ENCODE measurements at regions not wholly inside any gene's neighbourhood (a gene's known extent, or its start where the extent isn't known, plus 50 kb on each side); places are given as distances from the start of the nearest gene placed in this dataset.
"Not testable (repeated sequence)": the region's sequence is repeated elsewhere in the genome, so short reads cannot be mapped to it uniquely, and the experiment has no call there.

DNA sequence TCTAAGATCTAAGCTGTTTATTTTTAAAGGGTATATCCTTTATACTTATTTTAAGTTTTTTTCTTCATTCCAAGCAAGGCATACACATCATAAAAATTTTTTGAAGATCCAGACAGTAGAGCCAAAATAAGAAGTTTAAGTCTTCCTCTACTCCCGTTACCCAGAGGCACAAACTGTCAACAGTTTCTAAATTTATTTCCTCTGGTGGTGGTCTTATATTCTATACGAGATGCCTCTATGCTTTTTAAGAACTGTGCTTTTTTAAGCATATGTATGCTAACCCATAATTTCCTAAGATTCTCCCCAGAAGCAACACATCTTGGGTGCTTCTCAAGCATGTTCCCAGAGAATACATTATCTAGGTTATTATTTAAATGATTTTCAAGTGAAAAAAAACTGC, 383.6 kb downstream of the COG6 start:
- no peak for DNase-seq (ENCODE audit: low read depth in 3 of 3)

DNA sequence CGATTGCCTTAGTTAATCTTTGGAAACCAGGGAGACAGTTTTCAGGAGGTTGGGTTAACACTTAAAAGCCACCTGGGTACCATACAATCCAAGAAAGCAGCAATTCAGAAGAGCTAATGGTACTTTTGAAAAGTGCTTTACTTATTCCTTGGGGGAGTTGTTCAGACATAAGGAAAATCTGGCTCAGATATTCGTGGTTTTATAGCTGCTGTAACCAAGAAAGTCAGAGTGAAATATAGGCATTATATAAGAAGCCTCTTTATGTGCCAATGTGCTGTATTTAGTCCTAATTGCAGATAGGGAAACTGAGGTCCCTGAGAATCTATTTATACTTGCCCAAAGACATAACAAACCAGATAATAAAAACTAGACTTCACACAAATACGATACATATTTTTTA, 387.5 kb downstream of the COG6 start:
- DNase-seq (ENCODE audit: low read depth in 3 of 3) = no peak

DNA sequence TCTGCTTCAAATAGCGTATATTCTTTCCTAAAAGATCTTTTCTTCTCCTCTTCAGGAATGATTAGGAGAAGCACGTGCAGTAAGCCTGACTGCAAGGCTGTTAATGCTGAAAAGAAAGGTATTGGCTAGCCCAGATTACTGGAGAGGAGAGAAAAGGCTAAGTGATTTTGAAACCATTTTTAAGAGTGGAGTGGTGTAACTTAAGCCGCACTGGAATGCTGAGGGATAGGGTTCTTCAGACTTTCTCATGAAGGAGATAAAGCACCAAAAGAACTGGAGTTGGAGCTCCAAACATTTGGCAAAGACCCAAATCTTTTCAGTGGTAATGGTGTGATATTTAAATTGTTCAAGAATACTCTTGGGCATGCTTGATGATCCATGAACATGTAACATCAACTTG, 388.3 kb downstream of the COG6 start:
- DNase-seq (ENCODE audit: low read depth in 3 of 3) = no peak

DNA sequence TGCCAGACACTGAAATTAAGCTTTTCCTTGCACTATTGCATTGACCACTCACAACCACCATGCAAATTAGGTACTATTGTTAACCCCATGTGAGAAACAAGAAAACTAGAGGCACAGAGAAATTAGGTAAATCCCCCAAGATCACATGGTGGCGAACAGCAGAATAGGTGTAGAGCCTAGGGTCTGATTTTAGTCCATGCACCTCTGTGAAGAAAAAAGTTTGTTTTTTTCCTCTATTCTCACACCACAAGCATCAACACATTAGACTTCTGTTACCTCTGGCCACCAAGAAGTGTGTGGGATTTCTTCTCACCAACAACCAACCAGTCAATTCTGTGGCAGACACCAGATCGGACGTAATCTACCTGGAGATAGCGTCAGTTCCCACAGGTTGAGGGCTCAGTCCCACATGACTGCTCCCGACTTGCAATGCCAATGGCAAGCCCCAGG, 391.9 kb downstream of the COG6 start:
- no peak for DNase-seq (ENCODE audit: low read depth in 3 of 3)

DNA sequence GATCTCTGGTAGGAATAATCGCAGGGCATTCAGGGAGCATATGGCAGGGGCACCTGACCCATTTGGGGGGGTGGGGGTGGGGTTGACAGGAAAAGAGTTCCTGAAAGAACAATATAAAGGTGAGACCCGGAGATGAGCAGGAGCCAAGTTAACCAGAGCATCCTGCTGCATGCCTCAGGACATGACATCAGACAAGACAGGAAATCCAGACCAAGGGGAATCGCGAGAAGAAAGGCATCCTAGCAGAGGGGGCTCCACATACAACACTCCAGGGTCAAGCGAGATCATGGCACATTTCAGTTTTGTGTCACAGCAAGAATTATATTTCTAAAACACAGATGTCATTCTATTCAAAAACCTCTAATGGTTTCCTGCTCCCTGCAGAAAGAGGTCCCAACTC, 393.1 kb downstream of the COG6 start:
- no peak for DNase-seq (ENCODE audit: low read depth in 3 of 3)

DNA sequence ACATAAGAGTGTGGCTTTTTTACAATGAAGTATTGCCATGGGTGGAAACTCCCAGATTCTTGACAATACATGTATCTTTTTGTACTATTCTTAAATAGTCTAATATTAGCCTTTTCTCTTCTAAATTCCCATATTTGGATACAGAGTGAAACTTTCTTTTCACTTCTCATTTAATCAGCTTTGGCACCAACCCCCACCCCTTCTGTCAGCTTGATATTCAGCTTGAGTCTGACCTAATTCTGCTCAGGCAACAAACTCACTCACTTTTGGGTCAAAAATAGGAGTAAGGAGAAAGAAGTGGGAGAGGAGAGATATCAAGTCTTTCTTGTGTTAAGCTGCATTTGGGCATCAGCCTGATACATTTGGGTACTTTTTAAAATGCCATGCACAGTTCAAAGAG, 397.5 kb downstream of the COG6 start:
- no peak for DNase-seq (ENCODE audit: low read depth in 3 of 3)

DNA sequence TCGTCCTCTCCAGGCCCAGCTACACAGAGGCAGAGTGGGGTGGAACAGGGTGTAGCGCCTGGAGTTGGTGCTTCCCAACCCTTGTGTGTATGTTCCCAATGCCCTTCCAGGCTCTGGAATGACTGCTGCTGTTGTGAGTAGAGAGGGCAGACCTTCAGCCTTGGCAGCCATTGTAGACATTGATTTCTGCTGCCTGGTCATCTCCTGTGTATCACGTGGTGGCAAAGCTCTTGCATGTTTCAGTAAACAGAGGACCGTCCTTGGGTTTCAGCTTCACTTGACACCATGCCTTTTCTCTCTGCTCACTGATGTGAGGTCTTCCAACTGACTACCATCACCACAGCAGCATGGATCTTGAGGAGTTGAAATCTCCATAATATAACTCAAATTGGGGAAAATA, 397.9 kb downstream of the COG6 start:
- no peak for DNase-seq (ENCODE audit: low read depth in 3 of 3)

DNA sequence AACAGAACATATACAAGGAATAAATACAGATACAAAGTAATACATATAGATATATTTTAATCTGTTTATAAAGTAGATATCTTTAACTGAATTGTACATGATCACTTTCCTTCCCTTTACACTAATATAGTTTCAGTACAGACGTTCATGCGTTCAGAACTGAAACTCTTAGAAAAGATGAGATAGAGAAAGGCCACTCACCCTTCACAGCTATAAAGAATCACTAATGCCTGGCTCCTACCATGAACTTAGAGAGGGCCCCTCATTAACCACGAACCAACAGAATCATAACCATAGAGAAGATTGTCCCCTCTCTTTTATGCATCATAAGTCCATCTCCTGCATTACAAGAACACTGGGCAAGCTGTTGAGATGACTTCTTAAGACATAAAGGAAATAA, 399.0 kb downstream of the COG6 start:
- DNase-seq (ENCODE audit: low read depth in 3 of 3) = not testable (repeated sequence)

DNA sequence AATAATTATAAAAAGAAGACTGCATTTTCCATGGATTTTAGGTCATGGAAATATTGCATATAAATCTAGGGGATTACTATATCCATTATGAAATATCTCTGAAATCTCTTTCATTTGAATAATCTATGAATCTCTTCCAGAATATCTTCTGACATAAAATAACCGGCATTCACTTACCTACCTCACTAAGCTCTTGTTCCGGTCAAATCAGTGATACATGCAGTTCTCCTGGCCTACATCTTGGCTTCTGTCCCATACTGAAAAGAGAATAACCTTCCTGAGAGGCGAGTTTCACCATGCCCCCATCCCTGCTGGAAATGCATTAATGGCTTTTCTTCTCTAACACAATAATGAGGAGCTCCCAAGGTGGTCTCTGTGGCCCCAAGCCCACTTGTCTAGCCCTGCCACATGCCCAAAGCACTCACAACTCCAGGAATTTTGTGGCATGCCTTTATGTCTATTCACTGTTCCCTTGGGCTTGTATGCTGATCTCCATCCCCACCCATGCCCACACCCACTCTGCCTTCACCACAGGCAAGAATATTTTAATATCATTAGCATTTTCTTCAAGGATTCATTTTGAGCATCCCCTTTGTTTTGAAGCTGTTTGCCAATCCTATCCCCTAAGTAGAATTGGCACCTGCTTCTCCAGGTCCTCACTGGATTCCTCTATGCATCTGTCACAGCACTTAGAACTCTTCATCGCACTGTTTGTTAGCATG, 401.6 kb downstream of the COG6 start:
- no peak for DNase-seq (ENCODE audit: low read depth in 3 of 3)

DNA sequence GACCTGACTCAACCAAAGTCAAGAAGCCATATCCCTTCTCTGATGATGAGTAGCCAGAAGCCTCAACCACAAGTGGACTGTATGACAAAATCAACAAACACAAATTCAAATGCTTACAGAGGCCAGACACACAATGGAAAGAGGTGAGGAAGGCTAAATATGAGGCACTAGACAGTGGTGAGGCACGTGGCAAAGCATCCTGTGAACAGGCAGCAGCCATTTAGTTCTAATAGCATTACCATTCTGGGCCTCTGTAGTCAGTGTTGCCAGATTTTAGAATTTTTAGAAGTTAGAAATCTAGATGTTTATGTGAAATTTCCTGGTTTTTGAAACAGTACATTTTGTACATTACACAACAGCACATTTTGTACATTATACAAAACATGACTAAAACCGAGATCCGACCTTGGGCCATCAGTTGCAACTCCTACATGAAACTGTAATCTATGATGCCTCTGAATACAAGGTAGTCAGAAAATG, 403.3 kb downstream of the COG6 start:
- no peak for DNase-seq (ENCODE audit: low read depth in 3 of 3)

DNA sequence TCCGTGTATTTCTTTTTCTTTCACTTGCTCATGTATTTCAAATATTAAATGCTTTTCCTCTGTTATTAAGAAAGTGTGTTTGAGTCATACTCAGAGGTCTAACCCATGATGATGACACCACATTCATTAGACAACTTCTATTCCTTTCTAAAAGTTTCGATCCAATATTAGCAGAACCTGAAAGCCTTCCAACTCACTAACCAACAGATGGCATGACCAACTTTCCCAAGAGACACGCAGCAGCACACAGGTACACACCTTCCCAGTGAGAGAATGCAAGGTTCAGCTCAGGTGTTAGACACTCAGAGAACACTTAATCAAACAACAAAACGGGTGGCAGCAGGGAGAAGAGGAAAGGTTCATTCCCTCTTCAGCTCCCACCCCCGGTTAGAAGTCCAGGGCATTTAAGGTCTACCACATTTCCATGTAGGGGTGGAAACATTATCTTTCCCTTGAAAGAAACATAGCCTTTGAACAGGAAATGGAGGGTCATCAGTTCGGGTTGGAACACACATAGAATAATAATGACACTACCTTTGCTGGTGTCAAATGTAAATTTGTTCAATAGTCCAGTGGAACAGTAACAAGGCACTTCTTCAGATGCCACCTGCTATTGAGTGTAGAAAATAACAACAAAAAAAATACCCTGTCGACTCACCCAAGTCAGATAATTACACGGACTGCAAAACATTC, 404.2 kb downstream of the COG6 start:
- no peak for DNase-seq (ENCODE audit: low read depth in 3 of 3)

DNA sequence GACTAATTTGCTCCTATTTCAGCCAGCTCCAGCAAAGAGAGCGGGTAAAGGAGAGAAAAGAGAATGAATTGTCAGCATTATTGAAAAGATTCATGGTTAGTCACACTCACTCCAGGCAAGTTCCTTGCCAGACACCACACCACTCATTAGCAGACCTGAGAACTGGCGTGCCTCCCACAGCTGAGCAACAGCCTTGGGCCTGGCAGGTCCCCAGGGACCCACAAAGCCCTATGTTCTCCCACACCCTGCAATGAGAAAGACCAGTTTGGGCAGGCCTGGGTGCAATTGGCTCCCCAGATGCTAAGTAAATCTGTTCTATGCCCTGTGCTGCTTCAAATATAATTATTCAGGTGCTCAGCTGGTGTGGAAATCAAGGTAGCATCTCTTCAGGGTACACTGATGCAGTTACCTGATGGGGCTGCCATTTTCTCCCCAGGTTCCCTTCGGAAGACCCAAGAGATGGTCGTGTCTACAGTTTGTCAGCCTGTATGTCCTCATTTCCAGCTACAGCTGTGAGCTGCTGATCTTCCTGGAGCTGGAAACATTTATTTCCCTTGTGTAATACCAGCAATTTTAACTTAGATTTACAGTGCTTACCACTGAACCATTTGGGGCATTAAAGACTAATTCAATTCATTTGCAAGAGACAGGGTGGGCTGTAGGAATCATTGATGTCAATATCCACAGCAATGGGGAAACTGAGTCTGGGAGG, 405.0 kb downstream of the COG6 start:
- DNase-seq (ENCODE audit: low read depth in 3 of 3) = no peak

DNA sequence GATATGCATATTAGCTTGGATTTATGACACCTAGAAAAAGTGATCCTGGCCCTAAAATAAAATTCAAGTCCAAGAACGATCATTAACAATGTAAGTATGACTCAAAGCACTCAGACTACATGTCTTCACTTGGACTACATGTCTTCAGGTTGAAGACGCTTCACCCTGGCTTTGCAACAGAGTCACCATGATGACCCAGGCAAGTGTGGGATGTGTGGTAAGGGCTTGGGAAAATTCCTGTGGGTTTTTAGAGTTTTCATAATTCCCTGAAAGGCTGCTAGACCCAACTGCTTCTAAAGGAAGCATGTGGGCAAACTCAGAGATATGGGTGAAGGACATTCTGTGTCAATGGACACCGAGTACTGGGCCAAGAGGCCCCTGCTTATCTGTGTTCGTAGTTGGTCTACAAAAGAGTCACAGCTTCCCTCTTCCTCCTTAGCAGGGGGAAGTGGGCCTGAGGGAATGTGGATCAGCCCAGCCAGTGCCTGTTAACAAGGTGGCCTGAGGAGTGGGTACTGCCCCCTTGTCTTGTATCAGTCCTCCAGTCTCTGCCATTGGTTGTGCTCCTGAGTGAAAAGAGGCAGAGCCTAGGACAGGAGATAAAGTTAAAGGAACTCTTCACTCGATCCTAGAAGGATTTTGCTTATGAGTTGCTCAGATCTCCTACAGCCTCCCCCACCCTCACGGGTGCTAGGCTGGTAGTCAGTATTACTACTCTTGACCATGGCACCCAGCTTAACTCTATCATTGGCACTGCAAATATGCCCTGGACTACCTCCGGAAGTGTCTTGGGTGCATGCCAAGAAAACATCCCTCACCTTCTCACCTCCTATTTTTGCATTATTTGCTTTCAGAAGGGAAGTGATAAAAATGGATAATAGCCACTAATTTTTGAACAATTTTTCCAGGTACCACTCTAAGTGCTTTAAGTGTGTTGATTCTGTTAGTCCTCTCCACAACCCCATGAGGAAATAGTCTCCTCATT, 406.3 kb downstream of the COG6 start:
- no peak for DNase-seq (ENCODE audit: low read depth in 3 of 3)

DNA sequence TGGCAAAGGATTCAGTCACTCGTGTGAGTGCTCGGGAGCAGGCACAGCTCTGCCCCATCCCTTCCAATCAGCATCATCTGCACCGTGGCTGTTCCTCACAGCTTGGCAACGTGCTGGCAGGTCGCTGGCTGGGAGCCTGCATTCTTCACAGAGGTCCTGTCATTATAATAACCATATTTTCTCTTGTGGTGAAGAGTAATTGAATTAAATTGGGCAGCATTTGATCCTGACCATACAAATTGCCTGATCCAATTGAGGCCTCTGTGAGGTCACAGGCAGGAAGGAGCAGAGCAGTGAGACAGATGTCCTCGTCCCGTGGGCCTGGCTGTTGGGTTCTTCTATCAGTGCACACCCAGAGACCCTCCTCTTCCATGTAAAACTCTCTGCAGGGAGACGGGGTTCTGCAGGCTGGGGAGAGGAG, 407.8 kb downstream of the COG6 start:
- no peak for DNase-seq (ENCODE audit: low read depth in 3 of 3)

DNA sequence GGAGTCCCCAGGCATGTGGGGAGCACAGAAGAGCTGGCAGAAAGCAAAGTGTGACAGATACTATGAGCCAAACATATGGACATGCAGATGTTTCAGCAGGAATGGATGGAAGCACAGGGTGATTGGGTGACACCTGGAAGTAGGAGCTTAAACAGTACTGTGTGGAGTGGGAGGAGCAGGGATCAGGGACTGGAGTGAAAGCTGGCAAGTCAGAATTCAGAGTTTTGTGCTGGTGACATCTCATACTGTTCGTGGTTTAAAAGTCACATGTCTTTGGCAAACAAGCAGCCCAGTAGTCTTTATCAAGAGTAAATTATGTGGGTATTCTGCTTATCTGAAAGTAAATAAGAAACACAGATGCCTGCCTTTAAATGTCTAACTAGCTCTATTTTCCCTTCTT, 408.2 kb downstream of the COG6 start:
- no peak for DNase-seq (ENCODE audit: low read depth in 3 of 3)

DNA sequence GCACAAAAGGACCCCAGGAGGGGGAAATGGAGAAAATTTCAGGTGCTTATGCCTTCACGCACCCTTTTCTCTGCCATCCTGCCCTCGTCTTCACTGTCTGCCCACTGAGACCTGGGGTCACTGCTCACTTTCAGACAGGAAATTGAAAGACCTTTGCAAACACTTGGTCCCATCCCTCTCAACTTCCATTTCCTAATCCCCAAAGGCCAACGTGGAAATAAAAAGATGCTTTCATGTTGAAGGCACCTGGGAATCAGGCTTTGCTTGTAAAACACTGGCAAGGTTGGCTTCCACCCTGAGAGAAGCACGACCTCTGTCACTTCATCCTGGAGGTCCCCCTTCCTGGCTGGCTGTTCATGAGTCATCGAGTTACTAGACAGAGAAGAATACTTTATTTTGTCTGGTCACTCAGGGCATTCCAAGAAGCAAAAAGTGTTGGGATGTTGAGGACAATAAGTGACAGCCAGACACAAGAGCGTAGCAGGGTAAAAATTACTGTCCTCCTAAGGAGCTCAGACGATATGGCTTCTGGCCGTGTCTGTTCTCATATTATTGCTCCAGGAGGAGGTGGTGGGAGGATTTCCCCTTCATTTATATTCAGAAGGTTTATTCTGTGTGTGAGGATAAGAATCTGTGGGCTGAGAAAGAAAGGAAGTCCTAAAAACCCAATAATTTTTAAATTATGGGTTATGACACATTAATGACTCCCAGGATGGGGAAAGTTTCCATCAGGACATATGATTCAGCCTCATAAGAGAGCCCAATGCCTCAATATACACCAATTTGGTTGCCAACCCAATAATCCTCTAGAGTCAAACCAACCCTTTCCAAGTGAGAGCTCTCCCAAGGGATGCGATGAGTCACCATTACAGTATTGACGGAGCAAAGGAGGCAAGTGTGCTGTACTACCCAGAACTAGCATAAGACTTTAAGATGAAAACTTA, 409.0 kb downstream of the COG6 start:
- DNase-seq (ENCODE audit: low read depth in 3 of 3) = no peak

DNA sequence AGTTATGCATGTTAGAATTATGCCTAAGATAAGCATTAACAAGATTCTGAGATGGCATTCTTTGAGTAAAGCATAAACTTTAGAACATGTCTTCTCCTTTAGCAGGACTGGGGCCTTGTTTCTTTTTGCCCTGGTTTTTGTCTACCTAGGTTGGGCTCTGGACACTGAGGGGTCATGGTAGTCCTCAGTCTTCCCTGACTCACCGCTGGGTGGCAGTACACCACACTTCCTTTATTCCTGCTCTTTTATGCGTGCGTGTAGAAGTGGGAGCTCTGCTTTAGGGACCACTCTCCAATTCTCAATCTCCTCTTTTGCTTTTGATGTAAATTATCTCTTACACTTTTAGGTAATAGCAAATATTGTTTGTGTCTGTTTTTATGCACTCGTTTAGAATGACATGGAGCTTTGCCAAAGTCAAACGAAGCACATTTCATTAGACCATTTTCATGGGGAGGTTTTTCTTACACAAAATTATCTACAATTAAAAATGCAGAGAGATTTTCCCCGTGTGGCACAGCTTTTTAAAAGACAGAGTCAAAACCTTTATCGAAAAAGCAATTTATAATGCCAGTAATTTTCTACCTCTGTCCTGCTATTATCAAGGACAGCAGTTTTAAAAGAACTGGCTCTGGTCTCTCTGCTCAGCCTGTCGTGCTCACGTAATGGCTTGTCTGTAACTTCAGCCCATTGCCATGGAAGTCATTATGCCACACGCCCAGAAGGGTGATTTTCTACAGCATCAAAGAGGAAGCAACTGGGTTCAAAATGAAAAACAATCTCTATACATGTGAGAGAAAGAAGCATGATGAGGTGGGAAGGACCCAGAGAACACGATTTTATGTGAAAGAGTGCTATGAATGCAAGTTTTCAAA, 413.9 kb downstream of the COG6 start:
- peak; percentile 41 to 61 (median 60) for DNase-seq (ENCODE audit: low read depth in 3 of 3)

DNA sequence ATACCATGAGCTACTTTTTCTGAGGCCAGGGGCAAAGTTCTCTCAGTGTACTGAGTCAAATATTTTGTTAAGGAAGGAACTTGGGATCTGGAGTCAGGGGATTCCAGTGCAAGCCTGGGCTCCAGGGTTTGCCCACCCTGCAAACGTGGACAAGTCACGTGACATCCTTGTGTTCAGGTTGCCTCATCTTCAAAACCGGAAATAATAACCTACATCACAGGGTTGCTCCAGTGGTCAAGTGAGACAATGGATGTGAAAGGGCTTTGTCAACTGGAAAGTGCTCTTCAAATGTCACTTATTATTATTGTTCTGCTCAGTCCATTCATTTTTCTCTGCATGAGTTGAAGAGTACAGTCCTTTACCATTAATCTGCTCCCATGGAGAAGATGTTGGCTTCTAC, 414.9 kb downstream of the COG6 start:
- DNase-seq (ENCODE audit: low read depth in 3 of 3) = no peak

DNA sequence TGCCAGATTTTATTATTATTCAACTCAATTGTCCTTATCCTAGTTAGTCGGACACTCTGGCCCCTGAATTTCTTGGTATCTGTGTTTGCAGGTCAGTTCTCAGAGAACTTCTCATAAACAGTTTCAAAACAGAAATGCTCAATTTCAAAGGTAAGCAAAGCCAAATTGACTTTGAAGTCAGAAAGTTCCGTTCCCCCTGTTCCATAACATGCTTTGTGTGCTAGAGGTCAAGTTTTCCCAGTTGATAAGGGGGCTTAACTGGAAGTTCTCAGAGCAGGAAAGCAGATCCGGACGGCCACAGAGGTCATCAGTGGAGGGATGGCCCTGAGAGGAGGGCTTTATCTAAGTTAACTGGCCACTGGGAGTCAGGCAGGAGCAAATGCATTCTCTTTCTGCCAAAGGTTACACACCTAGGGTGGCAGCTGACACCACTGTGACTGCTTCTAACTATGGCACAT, 417.2 kb downstream of the COG6 start:
- DNase-seq (ENCODE audit: low read depth in 3 of 3) = no peak
